Panc1 (cell line): ENCODE measurements at regions not wholly inside any gene's neighbourhood (a gene's known extent, or its start where the extent isn't known, plus 50 kb on each side); places are given as distances from the start of the nearest gene placed in this dataset.

Source experiments
- ATAC-seq: fragments of 200-7000 bp; cut with Tn5 transposase; 2 replicates; pipeline ENCODE4 v1.9.1; 2020; ENCODE audit warnings: mild to moderate bottlenecking, moderate library complexity
- BruUV-seq: library from RNA; stranded (reverse); fragments of 400-500 nt; replicated peaks from 2 replicates; lab custom pipeline; 2021; lab: Mats Ljungman, UMichigan
- CTCF ChIA-PET: fragments of 300-600 bp; sonication (Branson Sonifier 250); formaldehyde crosslinking; loops from one replicate; lab custom pipeline; 2022; ENCODE audit warnings: antibody characterized with exemption; lab: Charles Lee
- POLR2A ChIA-PET: fragments of 300-600 bp; sonication (Branson Sonifier 250); formaldehyde crosslinking; loops from one replicate; lab custom pipeline; 2022; ENCODE audit warnings: antibody characterized with exemption; lab: Charles Lee
- DNase-seq: peaks from one replicate; pipeline ENCODE4 v3.0.0-alpha.2; 2010; ENCODE audit warnings: low read depth, low spot score
- H3K27ac ChIP-seq: 2 replicates; pipeline ENCODE4 v1.5.1; 2011; ENCODE audit warnings: mild to moderate bottlenecking, low read length, inconsistent platforms
- H3K27me3 ChIP-seq: fragments of 200-500 bp; sonication (Bioruptor generic); 2 replicates; pipeline ENCODE4 v1.6.0; 2014; ENCODE audit warnings: low read length, inconsistent platforms; ENCODE audit not compliant: control insufficient read depth, insufficient read depth
- H3K36me3 ChIP-seq: fragments of 200-500 bp; sonication (Bioruptor generic); 2 replicates; pipeline ENCODE4 v1.5.1; 2014; ENCODE audit warnings: inconsistent platforms, mild to moderate bottlenecking, low read length, moderate library complexity; ENCODE audit not compliant: control insufficient read depth, insufficient read depth
- H3K4me1 ChIP-seq: 2 replicates; pipeline ENCODE4 v1.5.1; 2011; ENCODE audit warnings: inconsistent platforms, mild to moderate bottlenecking, low read length, moderate library complexity; ENCODE audit not compliant: control insufficient read depth, insufficient read depth
- H3K4me3 ChIP-seq, 2 experiments: 2 replicates each; pipeline ENCODE4 v1.5.1; 2011 to 2012; ENCODE audit warnings: low read depth in 2 of 2, low read length in 2 of 2, mild to moderate bottlenecking in 2 of 2, inconsistent platforms in 1 of 2, moderate library complexity in 1 of 2
- H3K9me3 ChIP-seq: fragments of 200-500 bp; sonication (Bioruptor generic); 2 replicates; pipeline ENCODE4 v1.5.1; 2014; ENCODE audit warnings: low read depth, mild to moderate bottlenecking, inconsistent platforms, low read length, moderate library complexity; ENCODE audit not compliant: control insufficient read depth, insufficient read depth
- CTCF ChIP-seq: fragments of 450-650 bp; IDR thresholded peaks from 2 replicates; pipeline ENCODE4 v1.5.1; 2017; ENCODE audit warnings: mild to moderate bottlenecking
- POLR2AphosphoS5 ChIP-seq: IDR thresholded peaks from 2 replicates; pipeline ENCODE4 v1.6.1; 2012; ENCODE audit warnings: mild to moderate bottlenecking, low read depth, low read length, moderate library complexity
- SIN3A ChIP-seq: IDR thresholded peaks from 2 replicates; pipeline ENCODE4 v1.6.1; 2012; ENCODE audit warnings: low read depth, mild to moderate bottlenecking, low read length, moderate library complexity, borderline replicate concordance; ENCODE audit not compliant: insufficient read depth
- TCF7L2 ChIP-seq: IDR thresholded peaks from 2 replicates; pipeline ENCODE4 v1.6.1; 2011; ENCODE audit warnings: mild to moderate bottlenecking, low read depth, low read length, inconsistent platforms
- in situ Hi-C: cut with HindIII; loops from 2 replicates; pipeline ENCODE4 v1.10.0; 2016; ENCODE audit warnings: low sequenced_read_pairs, low pct_unique_long_range_greater_than_20kb
- intact Hi-C: fragments of 100-400 bp; cut with micrococcal nuclease; formaldehyde crosslinking; loops from one replicate; pipeline ENCODE4 v1.10.0; 2022; ENCODE audit not compliant: unreplicated experiment
- TF ChIP-seq, protein P1 (sequence below), 2 experiments: IDR thresholded peaks; 2 replicates each; pipeline ENCODE4 v1.6.1; 2011 to 2012; ENCODE audit warnings: low read depth in 2 of 2, control low read depth in 1 of 2, low read length in 1 of 2, mild to moderate bottlenecking in 1 of 2, moderate library complexity in 1 of 2; ENCODE audit not compliant: insufficient read depth in 1 of 2

- TF ChIP-seq TCF7L2 (no peak), POLR2AphosphoS5 (no peak), CTCF (no peak), SIN3A (no peak)
- TF ChIP-seq, protein P1, sequence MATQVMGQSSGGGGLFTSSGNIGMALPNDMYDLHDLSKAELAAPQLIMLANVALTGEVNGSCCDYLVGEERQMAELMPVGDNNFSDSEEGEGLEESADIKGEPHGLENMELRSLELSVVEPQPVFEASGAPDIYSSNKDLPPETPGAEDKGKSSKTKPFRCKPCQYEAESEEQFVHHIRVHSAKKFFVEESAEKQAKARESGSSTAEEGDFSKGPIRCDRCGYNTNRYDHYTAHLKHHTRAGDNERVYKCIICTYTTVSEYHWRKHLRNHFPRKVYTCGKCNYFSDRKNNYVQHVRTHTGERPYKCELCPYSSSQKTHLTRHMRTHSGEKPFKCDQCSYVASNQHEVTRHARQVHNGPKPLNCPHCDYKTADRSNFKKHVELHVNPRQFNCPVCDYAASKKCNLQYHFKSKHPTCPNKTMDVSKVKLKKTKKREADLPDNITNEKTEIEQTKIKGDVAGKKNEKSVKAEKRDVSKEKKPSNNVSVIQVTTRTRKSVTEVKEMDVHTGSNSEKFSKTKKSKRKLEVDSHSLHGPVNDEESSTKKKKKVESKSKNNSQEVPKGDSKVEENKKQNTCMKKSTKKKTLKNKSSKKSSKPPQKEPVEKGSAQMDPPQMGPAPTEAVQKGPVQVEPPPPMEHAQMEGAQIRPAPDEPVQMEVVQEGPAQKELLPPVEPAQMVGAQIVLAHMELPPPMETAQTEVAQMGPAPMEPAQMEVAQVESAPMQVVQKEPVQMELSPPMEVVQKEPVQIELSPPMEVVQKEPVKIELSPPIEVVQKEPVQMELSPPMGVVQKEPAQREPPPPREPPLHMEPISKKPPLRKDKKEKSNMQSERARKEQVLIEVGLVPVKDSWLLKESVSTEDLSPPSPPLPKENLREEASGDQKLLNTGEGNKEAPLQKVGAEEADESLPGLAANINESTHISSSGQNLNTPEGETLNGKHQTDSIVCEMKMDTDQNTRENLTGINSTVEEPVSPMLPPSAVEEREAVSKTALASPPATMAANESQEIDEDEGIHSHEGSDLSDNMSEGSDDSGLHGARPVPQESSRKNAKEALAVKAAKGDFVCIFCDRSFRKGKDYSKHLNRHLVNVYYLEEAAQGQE (IDR thresholded peaks at IDR 0.05; ENCODE audit: insufficient read depth in 1 of 2, low read depth in 2 of 2, low read length in 1 of 2) = no peak
- BruUV-seq = no TSS peak
- Histone ChIP-seq H3K9me3 (no peaks in the 10 kb centered on the region), H3K27ac (no peak overlapping the region), H3K36me3 (no peaks in the 10 kb centered on the region), H3K4me1 (peaks cover 3% of the 10 kb centered on the region), H3K4me3 (no peak overlapping the region), H3K27me3 (no peaks in the 10 kb centered on the region)
- DNase-seq = no peak
- intact Hi-C loops (no loop called here), in situ Hi-C loops (no loop called here)
- CTCF ChIA-PET = no interaction called here
- ATAC-seq = no peak
- POLR2A ChIA-PET = no interaction called here
Measured at GRCh38 chr4:152269448-152270191, 266.3 kb downstream of the FBXW7 start.

DNA sequence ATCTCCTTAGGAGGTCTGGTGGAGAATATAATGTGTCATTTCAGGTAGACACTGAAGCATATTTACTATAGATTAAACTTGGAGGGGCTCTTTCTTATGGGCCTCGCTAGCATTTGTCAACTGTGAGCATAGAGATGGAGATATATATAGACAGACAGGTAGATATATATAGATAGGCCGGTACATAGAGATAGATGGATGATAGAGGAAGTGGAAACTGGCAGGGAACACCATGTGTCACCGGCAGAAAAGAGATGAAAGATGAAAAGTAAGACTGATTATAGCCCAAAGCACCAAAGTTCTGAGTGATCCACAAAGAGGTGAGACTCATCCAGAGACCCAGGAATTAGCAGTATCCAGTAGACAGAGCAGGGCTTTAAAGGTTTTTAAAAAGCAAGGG is 268.1 kb downstream of the FBXW7 start:
- no peaks in the 10 kb centered on the region for H3K9me3 ChIP-seq
- CTCF ChIA-PET = no interaction called here
- POLR2A ChIA-PET = no interaction called here
- H3K4me3 ChIP-seq = no peak overlapping the region
- ATAC-seq (no peak), DNase-seq (no peak)
- H3K27ac ChIP-seq = no peak overlapping the region
- in situ Hi-C loops = no loop called here
- no peaks in the 10 kb centered on the region for H3K36me3 ChIP-seq
- no peaks in the 10 kb centered on the region for H3K27me3 ChIP-seq
- peaks cover 3% of the 10 kb centered on the region for H3K4me1 ChIP-seq
- intact Hi-C loops = no loop called here
- TF ChIP-seq TCF7L2 = no peak
- no peak for TF ChIP-seq CTCF
- TF ChIP-seq SIN3A = no peak
- TF ChIP-seq, protein P1 (IDR thresholded peaks at IDR 0.05; ENCODE audit: insufficient read depth in 1 of 2, low read depth in 2 of 2, low read length in 1 of 2) = no peak
- no peak for TF ChIP-seq POLR2AphosphoS5
- no TSS peak for BruUV-seq
